Right renal pelvis (tissue), 4 donors: ENCODE measurements at regions not wholly inside any gene's neighbourhood (a gene's known extent, or its start where the extent isn't known, plus 50 kb on each side); places are given as distances from the start of the nearest gene placed in this dataset.
"Not testable (repeated sequence)": the region's sequence is repeated elsewhere in the genome, so short reads cannot be mapped to it uniquely, and the experiment has no call there.

Experiments used
- DNase-seq, 4 donors: peaks; one replicate each; pipeline ENCODE4 v3.0.0-alpha.2; 2013; ENCODE audit warnings: low read depth in 4 of 4, low spot score in 3 of 4, missing footprints in 1 of 4

GRCh38 chr15:25066708-25067107 lies 111.9 kb downstream of the SNRPN start:
- DNase-seq = no peak

- DNase-seq = no peak
These were observed 113.0 kb downstream of the SNRPN start for GRCh38 chr15:25067725-25068309.

- DNase-seq = no peak
These were observed 113.9 kb downstream of the SNRPN start for GRCh38 chr15:25068696-25069095.

GRCh38 chr15:25070353-25070963 lies 115.7 kb downstream of the SNRPN start:
- DNase-seq = no peak

- no peak for DNase-seq
These were observed 118.2 kb downstream of the SNRPN start for GRCh38 chr15:25072857-25073476.

GRCh38 chr15:25087137-25087536 lies 132.3 kb downstream of the SNRPN start:
- DNase-seq = no peak

GRCh38 chr15:25088261-25088790 lies 133.5 kb downstream of the SNRPN start:
- DNase-seq = no peak

GRCh38 chr15:25089577-25089976 lies 134.8 kb downstream of the SNRPN start:
- DNase-seq = no peak

GRCh38 chr15:25090073-25090733 lies 135.4 kb downstream of the SNRPN start:
- DNase-seq = no peak

GRCh38 chr15:25091421-25092158 lies 136.8 kb downstream of the SNRPN start:
- DNase-seq = no peak

GRCh38 chr15:25092661-25093060 lies 137.9 kb downstream of the SNRPN start:
- no peak for DNase-seq

- no peak for DNase-seq
These were observed 138.8 kb downstream of the SNRPN start for GRCh38 chr15:25093455-25094029.

- DNase-seq = no peak
These were observed 139.3 kb downstream of the SNRPN start for GRCh38 chr15:25094066-25094465.

- no peak for DNase-seq
These were observed 139.7 kb downstream of the SNRPN start for GRCh38 chr15:25094519-25094918.

- no peak for DNase-seq
These were observed 140.4 kb downstream of the SNRPN start for GRCh38 chr15:25095179-25095578.

- DNase-seq = not testable (repeated sequence)
These were observed 145.2 kb downstream of the SNRPN start for GRCh38 chr15:25099966-25100365.

- no peak for DNase-seq
These were observed 151.4 kb downstream of the SNRPN start for GRCh38 chr15:25106209-25106608.

- DNase-seq = no peak
These were observed 179.0 kb downstream of the SNRPN start for GRCh38 chr15:25133804-25134203.

GRCh38 chr15:25134546-25134945 lies 179.8 kb downstream of the SNRPN start:
- peak in 1 of 4 donors; percentile 4 for DNase-seq

GRCh38 chr15:25136119-25136518 lies 181.3 kb downstream of the SNRPN start:
- no peak for DNase-seq
